Neural cell (in vitro differentiated cells): ENCODE measurements at regions not wholly inside any gene's neighbourhood (a gene's known extent, or its start where the extent isn't known, plus 50 kb on each side); places are given as distances from the start of the nearest gene placed in this dataset.

ENCODE experiments used
- EP300 ChIP-seq: fragments of 450-650 bp; conservative IDR thresholded peaks from 2 replicates; pipeline ENCODE4 v1.6.1; 2014; ENCODE audit warnings: antibody characterized with exemption, mild to moderate bottlenecking, moderate library complexity; ENCODE audit not compliant: poor library complexity, severe bottlenecking
- EZH2 ChIP-seq: fragments of 200-600, 300-800 bp; shearing (Covaris generic), sonication (generic); IDR thresholded peaks from 2 replicates; pipeline ENCODE4 v1.6.1; 2014; ENCODE audit warnings: antibody characterized with exemption, low read length, borderline replicate concordance, mild to moderate bottlenecking; ENCODE audit not compliant: insufficient read depth, poor library complexity, severe bottlenecking
- POLR2AphosphoS5 ChIP-seq: IDR thresholded peaks from 2 replicates; pipeline ENCODE4 v1.6.1; 2012
- RAD21 ChIP-seq: fragments of 450-650 bp; conservative IDR thresholded peaks from 2 replicates; pipeline ENCODE4 v1.6.1; 2014; ENCODE audit warnings: antibody characterized with exemption, mild to moderate bottlenecking, moderate library complexity
- SMC3 ChIP-seq: fragments of 450-650 bp; conservative IDR thresholded peaks from 2 replicates; pipeline ENCODE4 v1.6.1; 2014; ENCODE audit warnings: antibody characterized with exemption, mild to moderate bottlenecking, moderate library complexity; ENCODE audit not compliant: poor library complexity
- TAF1 ChIP-seq: IDR thresholded peaks from 2 replicates; pipeline ENCODE4 v1.6.1; 2012; ENCODE audit warnings: low read depth
- TF ChIP-seq, protein P1 (sequence below): fragments of 450-650 bp; IDR thresholded peaks from 2 replicates; pipeline ENCODE4 v1.5.1; 2014; ENCODE audit warnings: antibody characterized with exemption, mild to moderate bottlenecking, moderate library complexity; ENCODE audit not compliant: poor library complexity, severe bottlenecking
- TF ChIP-seq, protein P2 (sequence below): IDR thresholded peaks from 2 replicates; pipeline ENCODE4 v1.6.1; 2012; ENCODE audit warnings: borderline replicate concordance

DNA sequence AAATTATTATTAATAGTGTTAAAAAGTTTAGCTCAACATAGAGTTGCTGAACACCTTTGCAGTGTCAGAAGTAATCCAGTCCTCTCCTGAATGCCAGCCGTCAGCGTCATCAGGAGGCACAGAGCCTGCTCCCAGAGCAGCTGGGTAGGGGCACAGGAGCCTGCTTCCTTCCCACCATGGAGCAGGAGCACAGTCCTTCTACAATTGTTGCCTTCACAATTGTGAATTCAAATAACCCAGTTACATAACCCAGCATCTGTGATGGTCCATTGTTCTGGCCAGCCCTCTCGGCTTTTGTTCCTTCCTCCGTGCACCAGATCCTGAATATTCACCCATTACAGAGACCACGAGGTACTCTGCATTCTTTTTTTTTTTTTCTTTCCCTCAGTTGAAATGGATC, 393.9 kb upstream of the MAF start:
- TF ChIP-seq RAD21 (no peak), TAF1 (no peak), POLR2AphosphoS5 (no peak), EZH2 (no peak), EP300 (no peak), SMC3 (no peak)
- TF ChIP-seq, protein P1, sequence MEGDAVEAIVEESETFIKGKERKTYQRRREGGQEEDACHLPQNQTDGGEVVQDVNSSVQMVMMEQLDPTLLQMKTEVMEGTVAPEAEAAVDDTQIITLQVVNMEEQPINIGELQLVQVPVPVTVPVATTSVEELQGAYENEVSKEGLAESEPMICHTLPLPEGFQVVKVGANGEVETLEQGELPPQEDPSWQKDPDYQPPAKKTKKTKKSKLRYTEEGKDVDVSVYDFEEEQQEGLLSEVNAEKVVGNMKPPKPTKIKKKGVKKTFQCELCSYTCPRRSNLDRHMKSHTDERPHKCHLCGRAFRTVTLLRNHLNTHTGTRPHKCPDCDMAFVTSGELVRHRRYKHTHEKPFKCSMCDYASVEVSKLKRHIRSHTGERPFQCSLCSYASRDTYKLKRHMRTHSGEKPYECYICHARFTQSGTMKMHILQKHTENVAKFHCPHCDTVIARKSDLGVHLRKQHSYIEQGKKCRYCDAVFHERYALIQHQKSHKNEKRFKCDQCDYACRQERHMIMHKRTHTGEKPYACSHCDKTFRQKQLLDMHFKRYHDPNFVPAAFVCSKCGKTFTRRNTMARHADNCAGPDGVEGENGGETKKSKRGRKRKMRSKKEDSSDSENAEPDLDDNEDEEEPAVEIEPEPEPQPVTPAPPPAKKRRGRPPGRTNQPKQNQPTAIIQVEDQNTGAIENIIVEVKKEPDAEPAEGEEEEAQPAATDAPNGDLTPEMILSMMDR = no peak
- TF ChIP-seq, protein P2, sequence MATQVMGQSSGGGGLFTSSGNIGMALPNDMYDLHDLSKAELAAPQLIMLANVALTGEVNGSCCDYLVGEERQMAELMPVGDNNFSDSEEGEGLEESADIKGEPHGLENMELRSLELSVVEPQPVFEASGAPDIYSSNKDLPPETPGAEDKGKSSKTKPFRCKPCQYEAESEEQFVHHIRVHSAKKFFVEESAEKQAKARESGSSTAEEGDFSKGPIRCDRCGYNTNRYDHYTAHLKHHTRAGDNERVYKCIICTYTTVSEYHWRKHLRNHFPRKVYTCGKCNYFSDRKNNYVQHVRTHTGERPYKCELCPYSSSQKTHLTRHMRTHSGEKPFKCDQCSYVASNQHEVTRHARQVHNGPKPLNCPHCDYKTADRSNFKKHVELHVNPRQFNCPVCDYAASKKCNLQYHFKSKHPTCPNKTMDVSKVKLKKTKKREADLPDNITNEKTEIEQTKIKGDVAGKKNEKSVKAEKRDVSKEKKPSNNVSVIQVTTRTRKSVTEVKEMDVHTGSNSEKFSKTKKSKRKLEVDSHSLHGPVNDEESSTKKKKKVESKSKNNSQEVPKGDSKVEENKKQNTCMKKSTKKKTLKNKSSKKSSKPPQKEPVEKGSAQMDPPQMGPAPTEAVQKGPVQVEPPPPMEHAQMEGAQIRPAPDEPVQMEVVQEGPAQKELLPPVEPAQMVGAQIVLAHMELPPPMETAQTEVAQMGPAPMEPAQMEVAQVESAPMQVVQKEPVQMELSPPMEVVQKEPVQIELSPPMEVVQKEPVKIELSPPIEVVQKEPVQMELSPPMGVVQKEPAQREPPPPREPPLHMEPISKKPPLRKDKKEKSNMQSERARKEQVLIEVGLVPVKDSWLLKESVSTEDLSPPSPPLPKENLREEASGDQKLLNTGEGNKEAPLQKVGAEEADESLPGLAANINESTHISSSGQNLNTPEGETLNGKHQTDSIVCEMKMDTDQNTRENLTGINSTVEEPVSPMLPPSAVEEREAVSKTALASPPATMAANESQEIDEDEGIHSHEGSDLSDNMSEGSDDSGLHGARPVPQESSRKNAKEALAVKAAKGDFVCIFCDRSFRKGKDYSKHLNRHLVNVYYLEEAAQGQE = no peak
